ENCODE measurements at regions not wholly inside any gene's neighbourhood (a gene's known extent, or its start where the extent isn't known, plus 50 kb on each side); places are given as distances from the start of the nearest gene placed in this dataset.

- DNase-seq (no peak), ATAC-seq (ENCODE audit: poor library complexity) (no peak)
- intact Hi-C loops (cut with DNase I) = no loop called here
These were observed 975.6 kb downstream of the BRD1 start for GRCh38 chr22:48851933-48852549.

DNA sequence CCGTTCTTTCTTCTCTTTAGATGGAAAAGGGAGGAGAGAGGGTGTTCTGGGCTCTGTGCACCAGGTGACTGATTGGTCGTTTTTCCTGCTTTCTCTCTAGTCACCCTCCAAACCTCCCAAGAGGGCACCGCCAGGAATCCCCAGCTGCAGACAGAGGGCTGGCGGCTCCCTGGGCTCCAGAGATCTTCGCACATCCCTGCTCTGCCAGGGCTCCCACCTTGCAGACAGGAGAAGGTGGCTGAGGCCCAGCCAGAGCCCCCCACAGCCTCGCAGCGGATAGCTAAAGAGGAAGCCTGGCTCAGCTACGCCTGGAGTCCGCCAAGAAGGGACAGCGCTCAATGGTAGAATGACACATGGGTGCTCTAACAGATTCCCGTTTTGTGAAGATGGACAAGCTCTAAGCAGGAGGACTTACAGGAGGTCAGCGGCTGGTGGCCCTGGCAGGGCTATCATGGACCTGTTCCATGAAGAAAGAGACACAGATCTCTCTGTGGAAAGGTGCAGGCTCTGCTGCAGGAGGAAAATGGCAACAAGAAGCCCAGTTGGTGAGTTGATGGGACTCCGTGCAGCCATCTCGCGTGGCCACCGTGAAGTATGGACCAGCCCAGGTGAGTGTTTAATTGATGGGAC is 976.9 kb downstream of the BRD1 start:
- intact Hi-C loops (cut with DNase I) = no loop called here
- DNase-seq = no peak
- no peak for ATAC-seq (ENCODE audit: poor library complexity)

GRCh38 chr22:48849963-48850657 is 977.6 kb downstream of the BRD1 start:
- intact Hi-C loops (cut with DNase I) = no loop called here

GRCh38 chr22:48849219-48849912 is 978.3 kb downstream of the BRD1 start:
- ATAC-seq (ENCODE audit: poor library complexity) (no peak), DNase-seq (no peak)
- intact Hi-C loops (cut with DNase I) = no loop called here

More at GRCh38 chr22:48849963-48850657, 977.6 kb downstream of the BRD1 start:
- DNase-seq (no peak), ATAC-seq (ENCODE audit: poor library complexity) (no peak)

DNA sequence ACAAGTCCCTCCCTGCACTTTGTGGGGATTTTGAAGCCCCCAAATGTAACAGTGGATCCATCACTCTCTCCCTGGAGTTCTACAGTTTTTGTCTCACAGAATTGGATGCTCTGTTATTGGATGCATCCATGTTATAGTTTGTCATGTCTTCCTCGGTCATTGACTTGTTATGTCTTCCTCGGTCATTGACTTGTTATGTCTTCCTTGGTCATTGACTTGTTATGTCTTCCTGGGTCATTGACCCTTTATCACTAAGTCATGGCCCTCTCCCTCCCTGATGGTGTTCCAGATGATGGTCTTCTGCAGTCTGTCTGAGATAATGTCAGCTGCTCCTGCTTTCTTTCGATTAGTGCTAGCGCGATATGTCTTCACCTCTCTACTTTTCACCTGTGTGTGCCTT is 981.5 kb downstream of the BRD1 start:
- intact Hi-C loops (cut with DNase I) = no loop called here
- DNase-seq (no peak), ATAC-seq (ENCODE audit: poor library complexity) (no peak)

DNA sequence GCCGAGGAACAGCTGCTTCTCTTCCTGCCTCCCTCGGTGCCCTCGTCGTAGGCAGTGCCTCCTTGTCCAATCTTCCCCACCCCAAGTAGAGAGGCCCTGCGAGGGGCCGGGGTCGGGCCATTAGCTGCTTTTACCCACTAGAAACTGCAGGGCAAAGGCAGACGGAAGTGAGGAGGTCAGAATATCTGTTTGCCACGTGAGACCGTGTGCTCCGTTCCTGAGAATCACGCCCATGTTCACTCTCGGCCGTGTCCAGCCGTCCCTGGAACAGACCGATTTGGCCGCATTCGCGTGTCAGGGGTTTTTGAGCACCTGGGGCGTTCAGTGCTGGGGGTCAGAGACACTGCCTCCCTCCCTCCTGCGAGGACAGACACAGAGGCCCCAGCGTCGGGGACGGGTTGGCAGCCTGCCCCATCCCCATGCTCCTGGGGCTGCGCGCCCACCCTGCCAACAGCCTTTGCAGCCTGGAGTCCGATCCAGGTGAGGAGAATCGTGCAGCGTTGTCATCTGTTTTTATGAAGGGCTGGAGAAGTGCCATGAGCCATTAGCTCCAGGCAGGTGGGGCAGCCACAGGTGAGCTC is 982.2 kb downstream of the BRD1 start:
- DNase-seq (no peak), ATAC-seq (ENCODE audit: poor library complexity) (no peak)
- intact Hi-C loops (cut with DNase I) = no loop called here

DNA sequence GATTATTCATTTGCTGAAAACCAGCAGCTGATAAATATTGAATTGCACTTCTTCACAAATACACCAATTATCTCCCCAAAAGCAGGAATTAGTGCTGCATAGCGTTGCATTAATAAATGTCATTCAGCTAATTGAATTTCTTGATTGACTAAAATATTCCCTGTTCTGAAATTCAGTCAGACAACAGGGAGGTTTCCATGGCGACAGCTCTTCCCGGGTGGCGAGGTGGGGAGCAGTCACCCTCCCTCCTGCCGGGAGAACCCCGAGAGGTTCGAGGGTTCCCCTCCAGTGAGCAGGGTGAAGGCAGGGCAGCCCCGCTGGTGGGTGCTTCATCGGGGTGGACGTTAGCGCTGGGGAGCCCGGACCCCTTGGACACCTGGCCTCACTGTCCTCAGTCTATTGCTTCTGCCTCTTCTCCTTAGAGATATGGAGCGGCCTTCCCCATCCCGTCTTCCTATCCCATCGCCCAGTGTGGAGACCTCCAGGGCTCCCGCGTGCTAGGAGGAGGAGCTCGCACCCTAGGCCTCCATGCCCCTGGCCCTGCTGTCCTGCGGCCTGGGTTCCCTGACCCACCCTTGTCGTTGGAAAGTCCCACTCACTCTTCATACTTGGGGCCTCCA is 983.5 kb downstream of the BRD1 start:
- intact Hi-C loops (cut with DNase I) = no loop called here
- DNase-seq (peak; percentile 17), ATAC-seq (ENCODE audit: poor library complexity) (no peak)

- ATAC-seq (ENCODE audit: poor library complexity) (no peak), DNase-seq (no peak)
- intact Hi-C loops (cut with DNase I) = no loop called here
These were observed 984.0 kb downstream of the BRD1 start for GRCh38 chr22:48843640-48844039.

DNA sequence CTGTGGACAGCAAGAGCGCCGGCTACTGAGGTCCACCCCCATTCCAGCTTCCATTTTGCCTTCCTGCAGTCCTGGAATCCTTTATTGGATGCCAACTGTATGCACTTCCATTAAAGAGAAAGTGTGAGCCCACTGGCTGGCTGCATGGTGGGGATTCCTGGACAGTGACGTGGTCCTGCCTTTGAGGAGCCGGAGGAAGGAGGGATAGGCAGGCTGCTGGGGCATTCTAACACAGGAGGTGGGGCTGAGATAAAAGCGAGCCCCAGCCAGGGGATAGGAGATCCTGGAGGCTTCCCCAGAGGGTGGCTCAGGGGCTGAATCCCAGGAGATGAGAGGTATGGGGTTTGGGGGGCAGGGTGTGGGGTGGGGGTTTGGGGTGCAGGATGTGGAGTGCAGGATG is 984.7 kb downstream of the BRD1 start:
- intact Hi-C loops (cut with DNase I) = no loop called here
- no peak for ATAC-seq (ENCODE audit: poor library complexity)

GRCh38 chr22:48842583-48842945 is 985.1 kb downstream of the BRD1 start:
- DNase-seq = no peak
- ATAC-seq (ENCODE audit: poor library complexity) = no peak
- intact Hi-C loops (cut with DNase I) = no loop called here

More for the DNA sequence above, 984.7 kb downstream of the BRD1 start:
- DNase-seq = no peak

- intact Hi-C loops (cut with DNase I) = no loop called here
- DNase-seq = no peak
- no peak for ATAC-seq (ENCODE audit: poor library complexity)
These were observed 985.6 kb downstream of the BRD1 start for GRCh38 chr22:48841881-48842582.

DNA sequence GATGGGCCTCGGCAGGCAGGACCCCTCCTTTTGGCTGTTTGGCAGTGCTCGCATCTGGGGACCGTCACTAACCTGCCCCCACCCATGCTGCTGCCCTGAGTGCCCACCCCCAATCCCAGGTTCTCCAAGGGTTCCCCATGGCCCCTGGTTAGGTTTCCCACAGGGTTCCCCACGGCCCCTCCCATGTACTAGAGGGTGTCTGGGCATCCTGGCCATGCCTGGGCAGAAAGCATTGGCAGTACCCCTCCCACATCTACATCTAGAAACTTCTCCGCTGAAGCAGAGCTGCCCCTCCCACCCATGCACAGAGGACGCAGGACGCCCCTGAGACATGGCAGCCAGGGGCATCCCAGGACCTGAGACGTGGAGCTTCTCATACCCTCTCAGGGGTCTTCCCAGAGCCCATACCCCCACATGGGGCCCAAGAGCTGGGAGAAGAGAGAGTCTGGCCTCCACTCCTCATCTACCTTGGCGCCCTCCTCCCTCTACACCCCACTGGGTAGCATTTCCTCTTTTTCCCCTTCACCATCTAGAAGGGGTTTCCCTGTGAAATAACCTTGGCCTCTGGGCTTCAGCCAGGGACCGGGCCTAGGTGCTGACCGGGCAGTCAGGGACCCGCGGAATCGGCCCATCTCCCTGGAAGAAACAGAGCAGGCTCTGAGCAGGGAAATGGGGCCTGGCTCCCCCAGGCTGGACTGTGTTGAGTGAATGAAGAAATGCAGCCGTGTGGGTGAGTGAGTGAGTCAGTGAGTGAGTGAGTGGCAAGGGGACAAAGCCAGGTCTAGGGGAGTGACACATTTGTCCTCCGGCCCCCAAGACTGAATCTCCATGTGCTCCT is 987.3 kb downstream of the BRD1 start:
- DNase-seq (no peak), ATAC-seq (ENCODE audit: poor library complexity) (no peak)

GRCh38 chr22:48838846-48839730 is 988.6 kb downstream of the BRD1 start:
- intact Hi-C loops (cut with DNase I) = no loop called here
- ATAC-seq (ENCODE audit: poor library complexity) (no peak), DNase-seq (no peak)

More for the DNA sequence above, 987.3 kb downstream of the BRD1 start:
- intact Hi-C loops (cut with DNase I) = no loop called here

- intact Hi-C loops (cut with DNase I) = no loop called here
- DNase-seq (no peak), ATAC-seq (ENCODE audit: poor library complexity) (no peak)
These were observed 989.3 kb downstream of the BRD1 start for GRCh38 chr22:48838376-48838775.

DNA sequence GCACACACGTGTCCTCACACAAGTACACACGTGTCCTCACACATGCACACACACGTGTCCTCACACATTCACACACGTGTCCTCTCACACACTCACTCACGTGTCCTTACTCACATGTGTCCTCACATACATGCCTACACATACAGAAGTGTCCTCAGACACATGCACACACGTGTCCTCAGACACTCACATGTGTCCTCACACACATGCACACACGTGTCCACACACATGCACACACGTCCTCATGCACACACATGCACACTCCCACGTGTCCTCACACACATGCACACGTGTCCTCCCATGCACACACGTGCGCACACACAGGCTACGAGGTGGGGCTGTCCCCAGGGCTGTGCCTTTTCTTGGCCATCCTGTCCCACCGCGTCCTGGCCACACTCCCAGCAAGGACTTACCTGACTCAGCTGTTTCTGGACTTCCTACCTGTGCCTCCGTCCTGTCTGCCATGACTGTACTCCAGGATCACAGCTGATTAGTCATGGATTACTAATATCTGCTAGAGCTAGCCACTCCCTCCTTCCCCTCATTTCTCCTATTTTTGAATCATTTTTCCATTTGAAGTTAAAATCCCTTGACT is 990.2 kb downstream of the BRD1 start:
- no peak for DNase-seq
- no peak for ATAC-seq (ENCODE audit: poor library complexity)
- intact Hi-C loops (cut with DNase I) = no loop called here

DNA sequence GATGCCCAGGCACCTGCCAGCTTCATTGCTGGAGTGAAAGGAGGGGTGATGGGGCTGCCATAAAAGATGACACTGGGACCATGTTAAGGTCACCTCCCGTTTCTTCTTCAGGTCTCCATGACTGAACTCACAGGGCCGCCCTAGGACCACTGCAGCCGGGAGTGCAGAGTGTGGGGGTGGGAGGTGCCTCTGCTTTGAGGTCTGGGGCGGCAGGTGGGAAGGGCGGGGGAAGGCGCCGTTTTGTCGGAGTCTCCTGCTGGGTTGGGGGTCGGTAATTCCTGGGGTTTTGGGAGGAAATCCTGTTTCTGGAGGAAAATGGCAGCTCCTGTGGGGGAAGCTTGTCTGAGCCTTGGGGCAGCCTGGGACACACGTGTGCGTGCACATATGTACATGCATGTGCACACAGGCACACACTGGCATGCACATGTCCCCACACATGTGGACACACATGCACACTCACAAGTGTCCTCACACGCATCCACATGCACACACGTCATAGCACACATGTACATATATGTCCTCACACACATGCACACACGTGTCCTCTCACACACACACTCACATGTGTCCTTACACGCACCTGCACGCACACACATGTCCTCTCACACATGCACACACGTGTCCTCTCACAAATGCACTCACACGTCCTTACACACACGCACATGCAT is 990.9 kb downstream of the BRD1 start:
- ATAC-seq (ENCODE audit: poor library complexity) (no peak), DNase-seq (no peak)
- intact Hi-C loops (cut with DNase I) = no loop called here
